Endothelial cell (in vitro differentiated cells): ENCODE measurements at regions not wholly inside any gene's neighbourhood (a gene's known extent, or its start where the extent isn't known, plus 50 kb on each side); places are given as distances from the start of the nearest gene placed in this dataset.
"Not testable (repeated sequence)": the region's sequence is repeated elsewhere in the genome, so short reads cannot be mapped to it uniquely, and the experiment has no call there.

Source experiments
- DNase-seq: peaks from one replicate; pipeline ENCODE4 v3.0.0; 2021; ENCODE audit warnings: low spot score
- H3K27ac Mint-ChIP-seq: one replicate; pipeline ENCODE4 v1.8.0; 2021; ENCODE audit warnings: mixed read lengths, inconsistent platforms; ENCODE audit not compliant: unreplicated experiment
- H3K27me3 Mint-ChIP-seq: one replicate; pipeline ENCODE4 v1.8.0; 2021; ENCODE audit warnings: mild to moderate bottlenecking, moderate library complexity, mixed read lengths, inconsistent platforms; ENCODE audit not compliant: unreplicated experiment
- H3K36me3 Mint-ChIP-seq: one replicate; pipeline ENCODE4 v1.8.0; 2021; ENCODE audit warnings: mild to moderate bottlenecking, low read depth, mixed read lengths, inconsistent platforms; ENCODE audit not compliant: unreplicated experiment
- H3K4me1 Mint-ChIP-seq: one replicate; pipeline ENCODE4 v1.8.0; 2021; ENCODE audit warnings: mild to moderate bottlenecking, mixed read lengths, inconsistent platforms; ENCODE audit not compliant: unreplicated experiment
- H3K4me3 Mint-ChIP-seq: one replicate; pipeline ENCODE4 v1.8.0; 2021; ENCODE audit warnings: mild to moderate bottlenecking, mixed read lengths, inconsistent platforms; ENCODE audit not compliant: unreplicated experiment
- H3K9me3 Mint-ChIP-seq: one replicate; pipeline ENCODE4 v1.8.0; 2021; ENCODE audit warnings: mixed read lengths, inconsistent platforms; ENCODE audit not compliant: unreplicated experiment
- CTCF ChIP-seq: fragments of 200-600 bp; sonication (generic); IDR thresholded peaks from one replicate; pipeline ENCODE4 v1.5.0; 2021; ENCODE audit warnings: antibody characterized with exemption; ENCODE audit not compliant: unreplicated experiment

DNA sequence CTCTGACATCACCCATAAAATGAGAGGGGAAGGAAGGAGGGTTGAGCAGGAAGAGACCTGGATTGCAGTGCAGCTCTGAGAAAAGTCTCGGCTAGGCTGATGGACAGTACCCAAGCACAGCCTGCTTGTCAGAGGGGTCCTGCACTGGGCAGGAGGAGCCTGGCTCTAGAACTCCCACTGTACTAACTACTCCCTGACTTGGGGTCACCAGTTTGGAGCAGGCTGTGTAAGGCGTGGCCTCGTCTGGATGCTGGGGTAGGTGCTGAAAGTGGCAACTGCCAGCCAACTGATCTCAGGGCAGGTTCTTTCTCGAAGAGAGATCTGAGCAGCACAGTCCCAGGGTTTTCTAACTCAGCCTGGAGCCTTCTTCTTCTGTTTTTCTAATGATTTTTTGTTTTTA is 176.3 kb downstream of the ATP23 start:
- Mint-ChIP-seq H3K27ac (no peak overlapping the region), H3K4me3 (no peak overlapping the region), H3K4me1 (peaks cover 6% of the 10 kb centered on the region), H3K9me3 (peaks cover 4% of the 10 kb centered on the region), H3K36me3 (no peaks in the 10 kb centered on the region), H3K27me3 (peaks cover 3% of the 10 kb centered on the region)
- no peak for TF ChIP-seq CTCF
- DNase-seq = no peak

DNA sequence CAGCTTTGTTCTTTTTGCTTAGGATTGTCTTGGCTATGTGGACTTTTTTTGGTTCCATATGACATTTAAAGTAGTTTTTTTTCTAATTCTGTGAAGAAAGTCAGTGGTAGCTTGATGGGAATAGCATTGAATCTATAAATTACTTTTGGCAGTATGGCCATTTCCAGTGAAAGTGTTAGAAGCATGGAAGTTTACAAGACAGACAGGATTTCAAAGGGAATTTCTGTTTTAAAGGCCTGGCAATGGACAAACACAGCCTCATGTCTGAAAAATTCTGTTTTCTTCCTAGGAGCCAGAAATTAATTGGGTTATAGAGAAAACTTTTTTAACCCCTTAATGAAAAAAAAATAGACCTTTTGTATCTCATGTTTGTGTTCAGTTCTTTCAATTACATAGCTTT is 184.4 kb downstream of the ATP23 start:
- DNase-seq, H3K4me1 Mint-ChIP-seq, H3K4me3 Mint-ChIP-seq, H3K9me3 Mint-ChIP-seq, H3K27ac Mint-ChIP-seq, H3K36me3 Mint-ChIP-seq, H3K27me3 Mint-ChIP-seq: not testable (repeated sequence)

- Mint-ChIP-seq H3K27ac (no peak overlapping the region), H3K27me3 (no peaks in the 10 kb centered on the region), H3K9me3 (no peaks in the 10 kb centered on the region), H3K4me1 (no peaks in the 10 kb centered on the region), H3K4me3 (no peak overlapping the region), H3K36me3 (no peaks in the 10 kb centered on the region)
- no peak for TF ChIP-seq CTCF
- no peak for DNase-seq
These were observed 190.8 kb downstream of the ATP23 start for GRCh38 chr12:58131986-58132755.

- no peak for DNase-seq
- no peak for TF ChIP-seq CTCF
- Mint-ChIP-seq H3K36me3 (no peaks in the 10 kb centered on the region), H3K27ac (no peak overlapping the region), H3K4me3 (no peak overlapping the region), H3K9me3 (no peaks in the 10 kb centered on the region), H3K4me1 (no peaks in the 10 kb centered on the region), H3K27me3 (no peaks in the 10 kb centered on the region)
These were observed 197.1 kb downstream of the ATP23 start for GRCh38 chr12:58138424-58138823.

- no peak for DNase-seq
These were observed 198.5 kb downstream of the ATP23 start for GRCh38 chr12:58139894-58140293.

More at GRCh38 chr12:58139894-58140293, 198.5 kb downstream of the ATP23 start:
- H3K36me3 Mint-ChIP-seq = no peaks in the 10 kb centered on the region
- no peaks in the 10 kb centered on the region for H3K9me3 Mint-ChIP-seq
- H3K4me3 Mint-ChIP-seq = no peak overlapping the region
- H3K27me3 Mint-ChIP-seq = no peaks in the 10 kb centered on the region
- H3K27ac Mint-ChIP-seq = no peak overlapping the region
- no peaks in the 10 kb centered on the region for H3K4me1 Mint-ChIP-seq
- no peak for TF ChIP-seq CTCF
